ENCODE measurements at regions not wholly inside any gene's neighbourhood (a gene's known extent, or its start where the extent isn't known, plus 50 kb on each side); places are given as distances from the start of the nearest gene placed in this dataset.

DNA sequence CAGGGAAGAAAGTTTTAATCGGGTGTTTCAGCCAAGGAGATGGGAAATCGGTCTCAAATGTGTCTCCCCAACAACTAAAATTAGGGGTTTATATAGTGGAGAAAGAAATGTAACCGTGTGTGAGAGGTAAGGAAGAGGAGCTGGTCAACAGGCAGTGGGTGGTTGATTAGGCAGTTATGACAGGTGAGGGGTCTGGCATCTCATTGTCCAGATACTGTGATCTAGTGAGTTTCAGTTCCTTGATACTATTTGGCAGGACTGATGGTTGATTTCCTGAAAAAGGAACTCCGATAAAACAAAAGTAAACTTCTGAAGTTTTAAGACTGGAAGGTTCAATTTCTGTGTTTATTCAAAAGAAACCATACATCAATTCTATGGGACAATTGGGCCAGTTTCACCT lies 197.9 kb downstream of the LPIN1 start:
- TF ChIP-seq CTCF (conservative IDR thresholded peaks at IDR 0.05; ENCODE audit: low read length) = no peak
- no peak for TF ChIP-seq EZH2phosphoT487 (IDR thresholded peaks at IDR 0.05; ENCODE audit: borderline replicate concordance, low read depth, low read length)
